CD4-positive, alpha-beta T cell (primary cell): ENCODE measurements at regions not wholly inside any gene's neighbourhood (a gene's known extent, or its start where the extent isn't known, plus 50 kb on each side); places are given as distances from the start of the nearest gene placed in this dataset.

Source experiments
- ATAC-seq: fragments of 200-7000 bp; cut with Tn5 transposase; one replicate; pipeline ENCODE4 v1.10.0; 2022; ENCODE audit warnings: mild to moderate bottlenecking; ENCODE audit not compliant: poor library complexity
- CTCF ChIA-PET: fragments of 350-600 bp; sonication (Branson Sonifier 250); formaldehyde crosslinking; loops from one replicate; lab custom pipeline; 2021; ENCODE audit warnings: antibody characterized with exemption, inconsistent platforms; lab: Charles Lee
- POLR2A ChIA-PET: fragments of 350-600 bp; sonication (Branson Sonifier 250); formaldehyde crosslinking; loops from one replicate; lab custom pipeline; 2021; ENCODE audit warnings: antibody characterized with exemption, inconsistent platforms; lab: Charles Lee
- DNase-seq, 14 experiments: peaks; one replicate each; pipeline ENCODE4 v3.0.0-alpha.2; 2013 to 2020; ENCODE audit warnings: mixed read lengths in 2 of 14
- H3K27ac ChIP-seq, 2 donors: one replicate each; pipeline versions ENCODE4 v1.5.1 to v1.7.0; 2013; ENCODE audit warnings: low read length in 2 of 2, low read depth in 1 of 2, mild to moderate bottlenecking in 1 of 2
- H3K27me3 ChIP-seq, 2 experiments: 1 replicate in 1 of 2; 2 replicates in 1 of 2; pipeline versions ENCODE4 v1.6.1 to v1.7.0; 2013; ENCODE audit warnings: low read length in 2 of 2, control low read depth in 1 of 2, mild to moderate bottlenecking in 1 of 2, moderate library complexity in 1 of 2; ENCODE audit not compliant: insufficient read depth in 2 of 2, control insufficient read depth in 1 of 2
- H3K36me3 ChIP-seq: one replicate; pipeline ENCODE4 v1.6.1; 2013; ENCODE audit warnings: low read length, control low read depth; ENCODE audit not compliant: insufficient read depth
- H3K4me1 ChIP-seq: one replicate; pipeline ENCODE4 v1.6.1; 2013; ENCODE audit warnings: low read length, control low read depth; ENCODE audit not compliant: insufficient read depth
- H3K4me3 ChIP-seq: one replicate; pipeline ENCODE4 v1.5.1; 2013; ENCODE audit warnings: mild to moderate bottlenecking, low read length, moderate library complexity
- H3K9me3 ChIP-seq, 2 experiments: 1 replicate in 1 of 2; 2 replicates in 1 of 2; pipeline versions ENCODE4 v1.6.1 to v1.7.0; 2013; ENCODE audit warnings: low read length in 2 of 2, mild to moderate bottlenecking in 2 of 2, control low read depth in 1 of 2, moderate library complexity in 1 of 2; ENCODE audit not compliant: control insufficient read depth in 1 of 2, insufficient read depth in 1 of 2
- H3K27ac Mint-ChIP-seq: one replicate; pipeline ENCODE4 v1.8.0; 2020; ENCODE audit warnings: mixed read lengths
- H3K27me3 Mint-ChIP-seq: one replicate; pipeline ENCODE4 v1.8.0; 2021; ENCODE audit warnings: mixed read lengths
- H3K36me3 Mint-ChIP-seq: one replicate; pipeline ENCODE4 v1.8.0; 2021; ENCODE audit warnings: low read depth, mixed read lengths
- H3K4me1 Mint-ChIP-seq: one replicate; pipeline ENCODE4 v1.8.0; 2021; ENCODE audit warnings: low read depth, mixed read lengths
- H3K4me3 Mint-ChIP-seq: one replicate; pipeline ENCODE4 v1.8.0; 2020; ENCODE audit warnings: mild to moderate bottlenecking, mixed read lengths
- H3K9me3 Mint-ChIP-seq: one replicate; pipeline ENCODE4 v1.8.0; 2020; ENCODE audit warnings: mixed read lengths
- intact Hi-C, 2 experiments: fragments of 100-400 bp; cut with DNase I in 1 of 2; cut with micrococcal nuclease in 1 of 2; formaldehyde crosslinking; loops; one replicate each; pipeline versions ENCODE4 v1.15.1 to v1.9.0; 2023 to 2025; cut with DNase I, micrococcal nuclease
- TF ChIP-seq, protein P1 (sequence below): fragments of 200-600 bp; IDR thresholded peaks from one replicate; pipeline ENCODE4 v1.8.0; 2022; ENCODE audit warnings: antibody characterized with exemption, mild to moderate bottlenecking

DNA sequence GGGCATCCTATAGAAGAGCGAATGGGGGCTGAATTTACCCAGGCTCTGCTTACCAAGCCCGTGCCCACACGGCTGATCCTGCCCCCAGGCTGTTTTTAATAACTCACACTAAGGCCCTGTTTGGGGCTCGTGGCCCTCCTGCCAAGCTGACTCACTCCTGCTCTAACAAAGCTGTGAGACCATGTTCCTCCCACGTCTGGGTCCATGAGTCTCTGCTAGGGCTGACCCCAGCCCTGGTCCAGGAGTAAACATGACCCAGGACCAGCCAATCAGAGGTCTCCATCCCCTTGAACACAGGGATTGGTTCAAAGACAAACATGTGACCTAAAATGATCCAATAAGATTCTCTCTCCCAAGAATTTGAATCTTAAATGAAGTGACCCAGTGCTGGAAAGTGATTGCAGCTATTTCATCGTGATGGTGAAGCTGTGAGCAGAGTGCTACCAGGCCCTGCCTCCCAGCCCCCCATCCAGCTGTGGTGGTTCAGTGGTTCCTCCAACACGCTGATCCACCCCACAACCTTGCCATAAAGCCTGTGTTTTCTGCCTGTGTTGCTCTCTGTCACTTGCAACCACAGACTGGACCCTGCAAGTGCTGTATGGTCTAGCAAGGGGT is 57.2 kb downstream of the C16orf82 start:
- POLR2A ChIA-PET: no interaction called here
- H3K4me3 Mint-ChIP-seq: no peak overlapping the region
- no peak overlapping the region for H3K27ac Mint-ChIP-seq

DNA sequence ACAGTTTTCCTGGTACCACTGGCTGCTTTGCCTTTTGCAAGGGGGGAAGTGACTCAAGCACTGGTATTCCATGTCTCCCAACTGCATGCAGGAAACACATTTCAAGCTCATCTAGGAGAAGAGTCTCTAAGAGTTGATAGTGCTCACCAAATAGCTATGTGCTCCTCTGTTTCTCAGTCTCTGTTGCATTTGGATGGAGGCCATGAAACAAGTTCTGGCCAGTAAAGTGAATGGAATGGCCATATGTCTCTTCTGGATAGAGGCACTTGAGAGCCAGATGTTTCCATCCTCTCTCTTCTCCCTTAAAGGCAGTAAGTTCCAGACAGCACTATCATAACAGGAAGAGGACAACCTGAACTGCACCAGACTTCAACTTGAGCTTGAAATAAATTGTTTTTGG is 60.6 kb downstream of the C16orf82 start:
- ATAC-seq (no peak), DNase-seq (no peak)
- Mint-ChIP-seq H3K4me3 (no peak overlapping the region), H3K27ac (no peak overlapping the region), H3K4me1 (no peaks in the 10 kb centered on the region), H3K9me3 (peaks cover 11% of the 10 kb centered on the region), H3K36me3 (no peaks in the 10 kb centered on the region), H3K27me3 (peaks cover 5% of the 10 kb centered on the region)
- Histone ChIP-seq H3K4me3 (no peak overlapping the region), H3K27me3 (no peaks in the 10 kb centered on the region), H3K4me1 (no peaks in the 10 kb centered on the region), H3K27ac (no peak overlapping the region), H3K36me3 (no peaks in the 10 kb centered on the region), H3K9me3 (peaks cover 0 to 10% of the 10 kb centered on the region in 2 experiments)
- TF ChIP-seq, protein P1, sequence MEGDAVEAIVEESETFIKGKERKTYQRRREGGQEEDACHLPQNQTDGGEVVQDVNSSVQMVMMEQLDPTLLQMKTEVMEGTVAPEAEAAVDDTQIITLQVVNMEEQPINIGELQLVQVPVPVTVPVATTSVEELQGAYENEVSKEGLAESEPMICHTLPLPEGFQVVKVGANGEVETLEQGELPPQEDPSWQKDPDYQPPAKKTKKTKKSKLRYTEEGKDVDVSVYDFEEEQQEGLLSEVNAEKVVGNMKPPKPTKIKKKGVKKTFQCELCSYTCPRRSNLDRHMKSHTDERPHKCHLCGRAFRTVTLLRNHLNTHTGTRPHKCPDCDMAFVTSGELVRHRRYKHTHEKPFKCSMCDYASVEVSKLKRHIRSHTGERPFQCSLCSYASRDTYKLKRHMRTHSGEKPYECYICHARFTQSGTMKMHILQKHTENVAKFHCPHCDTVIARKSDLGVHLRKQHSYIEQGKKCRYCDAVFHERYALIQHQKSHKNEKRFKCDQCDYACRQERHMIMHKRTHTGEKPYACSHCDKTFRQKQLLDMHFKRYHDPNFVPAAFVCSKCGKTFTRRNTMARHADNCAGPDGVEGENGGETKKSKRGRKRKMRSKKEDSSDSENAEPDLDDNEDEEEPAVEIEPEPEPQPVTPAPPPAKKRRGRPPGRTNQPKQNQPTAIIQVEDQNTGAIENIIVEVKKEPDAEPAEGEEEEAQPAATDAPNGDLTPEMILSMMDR: no peak
- intact Hi-C loops: no loop called here
- CTCF ChIA-PET: no interaction called here
- POLR2A ChIA-PET: no interaction called here

More for the DNA sequence above, 57.2 kb downstream of the C16orf82 start:
- Histone ChIP-seq H3K36me3 (no peaks in the 10 kb centered on the region), H3K9me3 (peaks cover 13 to 14% of the 10 kb centered on the region in 2 experiments), H3K27ac (no peak overlapping the region), H3K27me3 (no peaks in the 10 kb centered on the region), H3K4me1 (no peaks in the 10 kb centered on the region), H3K4me3 (no peak overlapping the region)
- H3K4me1 Mint-ChIP-seq: no peaks in the 10 kb centered on the region
- TF ChIP-seq, protein P1: no peak
- peaks cover 4% of the 10 kb centered on the region for H3K9me3 Mint-ChIP-seq
- H3K27me3 Mint-ChIP-seq: peaks cover 3% of the 10 kb centered on the region
- H3K36me3 Mint-ChIP-seq: no peaks in the 10 kb centered on the region
- DNase-seq (no peak), ATAC-seq (no peak)
- intact Hi-C loops: no loop called here
- CTCF ChIA-PET: interaction anchor here (0.5 kb wide), 1 partner anchor 14 kb away, joined by 4 read pairs; no protein-coding TSS in a partner anchor

DNA sequence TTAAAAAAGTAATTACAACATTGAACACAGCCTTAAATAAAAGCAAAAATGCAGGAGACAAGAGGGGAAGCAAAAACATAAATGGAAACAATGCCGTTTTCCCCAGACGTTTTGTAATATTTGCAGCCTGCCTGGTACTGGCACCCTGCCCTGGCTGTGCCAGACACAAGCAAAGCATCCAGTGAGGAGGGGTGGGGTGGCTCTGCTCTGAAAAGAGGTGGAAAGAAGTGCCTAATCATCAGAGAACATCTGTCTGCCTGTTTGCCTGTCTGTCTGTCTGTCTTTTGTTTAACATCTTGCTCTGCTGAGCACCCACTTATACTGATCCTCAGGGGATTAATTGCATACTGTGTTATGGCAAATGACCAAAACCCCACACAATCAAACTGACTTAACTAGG is 62.7 kb downstream of the C16orf82 start:
- H3K4me1 ChIP-seq: no peaks in the 10 kb centered on the region
- H3K4me3 ChIP-seq: no peak overlapping the region
- no peaks in the 10 kb centered on the region for H3K36me3 ChIP-seq
- intact Hi-C loops: no loop called here
- Mint-ChIP-seq H3K4me3 (no peak overlapping the region), H3K9me3 (peaks cover 11% of the 10 kb centered on the region), H3K36me3 (no peaks in the 10 kb centered on the region), H3K27me3 (peaks cover 5% of the 10 kb centered on the region), H3K27ac (no peak overlapping the region), H3K4me1 (no peaks in the 10 kb centered on the region)
- peaks cover 0 to 3% of the 10 kb centered on the region in 2 experiments for H3K27me3 ChIP-seq
- CTCF ChIA-PET: no interaction called here
- POLR2A ChIA-PET: no interaction called here
- DNase-seq (no peak), ATAC-seq (no peak)
- H3K9me3 ChIP-seq: peaks cover 0 to under 1% of the 10 kb centered on the region in 2 experiments
- TF ChIP-seq, protein P1: no peak
- H3K27ac ChIP-seq: no peak overlapping the region
